AG09319 (cell line): ENCODE measurements at regions not wholly inside any gene's neighbourhood (a gene's known extent, or its start where the extent isn't known, plus 50 kb on each side); places are given as distances from the start of the nearest gene placed in this dataset.

Source experiments
- DNase-seq: peaks from one replicate; pipeline ENCODE4 v3.0.0-alpha.2; 2010; ENCODE audit warnings: low read depth; ENCODE audit errors: extremely low read depth
- CTCF ChIP-seq: IDR thresholded peaks from 2 replicates; pipeline ENCODE4 v1.5.1; 2011; ENCODE audit warnings: low read depth, mild to moderate bottlenecking, inconsistent platforms, low read length, moderate library complexity

GRCh38 chr3:459311-459670 is 262.7 kb downstream of the CHL1 start:
- no peak for TF ChIP-seq CTCF
- DNase-seq = no peak

DNA sequence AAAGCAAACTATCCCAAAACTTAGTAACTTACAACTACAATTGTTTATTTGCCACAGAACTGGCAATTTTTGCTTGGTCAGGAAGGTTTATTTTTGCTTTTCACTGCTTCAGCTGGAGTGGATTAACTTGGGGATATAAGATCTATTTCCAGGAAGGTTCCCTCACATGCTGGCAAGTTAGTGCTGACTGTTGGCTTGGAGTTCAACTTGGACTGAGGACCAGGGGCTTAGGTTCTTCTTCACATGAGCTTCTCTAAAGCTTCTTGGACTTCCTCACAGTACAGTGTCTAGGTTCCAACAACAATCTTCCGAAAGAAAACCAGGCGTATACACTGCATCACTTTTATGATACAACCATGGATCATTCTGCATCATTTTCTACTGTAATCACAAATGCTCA is 264.4 kb downstream of the CHL1 start:
- TF ChIP-seq CTCF = no peak
- no peak for DNase-seq

DNA sequence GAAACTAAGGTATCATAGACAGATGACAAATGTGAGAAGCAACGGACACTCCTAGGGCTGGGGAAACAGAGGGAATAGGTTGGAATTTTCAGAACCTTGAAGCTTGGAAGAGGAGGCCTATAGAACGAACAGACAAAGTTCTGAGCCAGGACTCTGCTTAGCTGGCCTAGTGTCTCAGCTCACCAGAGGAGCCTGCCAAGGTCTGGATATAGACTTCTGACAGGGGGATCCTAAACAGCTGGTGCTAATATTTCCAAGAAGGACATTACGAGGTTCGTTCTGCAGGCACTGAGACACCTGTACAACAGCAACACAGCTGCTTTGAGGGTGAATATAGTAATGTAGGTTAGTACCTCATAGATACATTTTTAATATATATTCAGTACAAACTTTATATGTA is 266.3 kb downstream of the CHL1 start:
- DNase-seq = no peak
- TF ChIP-seq CTCF = no peak

- TF ChIP-seq CTCF = no peak
- DNase-seq = no peak
These were observed 267.0 kb downstream of the CHL1 start for GRCh38 chr3:463252-464192.

GRCh38 chr3:464255-464654 is 267.7 kb downstream of the CHL1 start:
- TF ChIP-seq CTCF = no peak
- DNase-seq = no peak

DNA sequence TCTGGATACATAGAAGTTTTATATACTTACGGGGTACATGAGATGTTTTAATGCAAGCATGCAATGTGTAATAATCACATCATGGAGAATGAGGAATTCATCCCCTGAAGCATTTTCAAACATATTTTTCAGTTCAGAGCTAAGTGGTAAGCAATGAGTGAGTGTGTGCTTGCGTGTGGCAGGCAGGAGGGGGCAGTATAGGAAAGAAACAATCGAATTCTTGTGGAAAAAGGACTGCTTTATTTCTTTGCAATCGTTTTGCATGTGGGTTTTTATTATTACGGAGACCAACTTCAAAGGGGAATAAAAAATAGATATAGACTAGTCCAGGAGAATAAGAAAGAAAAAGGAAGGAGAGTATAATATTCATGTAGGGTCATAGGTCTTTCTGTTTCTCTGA is 271.6 kb downstream of the CHL1 start:
- no peak for DNase-seq
- TF ChIP-seq CTCF = no peak; the same call in 1 of the 2 replicates

DNA sequence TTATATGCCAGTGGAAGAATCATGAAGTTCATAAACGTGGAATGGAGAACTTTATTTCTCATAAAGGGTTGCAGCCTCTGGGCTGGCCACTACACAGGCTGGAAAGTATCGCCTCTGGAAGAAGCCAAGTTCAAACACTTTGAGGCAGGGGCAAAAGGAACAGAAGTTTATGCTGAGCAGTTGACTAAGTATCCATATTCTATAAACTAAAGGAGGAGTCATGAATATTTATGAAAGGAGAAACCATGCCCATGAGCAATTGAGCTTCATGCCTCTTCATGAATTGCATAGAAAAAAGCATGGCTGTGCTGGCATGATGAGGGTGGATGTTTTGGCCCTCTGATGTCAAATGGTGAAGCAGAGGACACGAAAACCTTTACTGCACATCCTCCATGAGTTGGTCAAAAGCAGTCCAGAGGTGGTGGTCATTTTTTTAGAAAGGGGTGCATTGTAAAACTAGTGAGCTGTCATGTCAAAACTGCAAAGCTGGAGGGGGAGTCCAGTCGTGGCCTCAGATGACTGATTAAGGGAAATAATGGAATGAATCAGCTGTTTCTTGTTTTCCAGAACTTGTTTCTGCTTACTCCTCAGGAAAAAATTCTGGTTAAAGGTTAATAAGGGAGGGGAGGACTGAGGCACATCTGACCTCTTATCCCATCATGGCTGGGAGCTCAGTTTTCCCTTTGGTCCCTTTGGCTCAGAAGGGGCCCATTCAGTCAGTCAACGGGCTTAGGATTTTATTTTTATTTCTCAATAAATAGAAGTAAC is 276.7 kb downstream of the CHL1 start:
- DNase-seq = no peak
- TF ChIP-seq CTCF = no peak
